ENCODE measurements at regions not wholly inside any gene's neighbourhood (a gene's known extent, or its start where the extent isn't known, plus 50 kb on each side); places are given as distances from the start of the nearest gene placed in this dataset.

DNA sequence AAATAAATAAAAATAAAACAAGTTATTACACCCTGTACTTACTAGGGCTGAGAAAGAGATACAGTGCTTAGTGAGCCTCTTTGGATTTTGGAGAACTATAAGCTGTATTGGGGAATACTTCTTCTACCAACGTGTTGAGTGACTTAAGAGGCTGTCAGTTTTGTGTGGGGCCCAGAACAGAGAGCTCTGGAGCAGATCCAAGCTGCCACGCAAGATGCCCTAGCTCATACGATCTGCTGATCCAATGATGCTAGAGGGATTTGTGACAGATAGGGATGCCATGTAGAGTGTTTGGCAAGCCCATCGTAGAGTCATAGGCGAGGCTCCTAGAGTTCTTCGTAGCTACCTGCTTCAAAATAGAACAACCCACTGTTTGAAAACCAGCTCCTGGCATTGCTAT, 60.3 kb upstream of the KLF3 start:
- TF ChIP-seq, protein P1, sequence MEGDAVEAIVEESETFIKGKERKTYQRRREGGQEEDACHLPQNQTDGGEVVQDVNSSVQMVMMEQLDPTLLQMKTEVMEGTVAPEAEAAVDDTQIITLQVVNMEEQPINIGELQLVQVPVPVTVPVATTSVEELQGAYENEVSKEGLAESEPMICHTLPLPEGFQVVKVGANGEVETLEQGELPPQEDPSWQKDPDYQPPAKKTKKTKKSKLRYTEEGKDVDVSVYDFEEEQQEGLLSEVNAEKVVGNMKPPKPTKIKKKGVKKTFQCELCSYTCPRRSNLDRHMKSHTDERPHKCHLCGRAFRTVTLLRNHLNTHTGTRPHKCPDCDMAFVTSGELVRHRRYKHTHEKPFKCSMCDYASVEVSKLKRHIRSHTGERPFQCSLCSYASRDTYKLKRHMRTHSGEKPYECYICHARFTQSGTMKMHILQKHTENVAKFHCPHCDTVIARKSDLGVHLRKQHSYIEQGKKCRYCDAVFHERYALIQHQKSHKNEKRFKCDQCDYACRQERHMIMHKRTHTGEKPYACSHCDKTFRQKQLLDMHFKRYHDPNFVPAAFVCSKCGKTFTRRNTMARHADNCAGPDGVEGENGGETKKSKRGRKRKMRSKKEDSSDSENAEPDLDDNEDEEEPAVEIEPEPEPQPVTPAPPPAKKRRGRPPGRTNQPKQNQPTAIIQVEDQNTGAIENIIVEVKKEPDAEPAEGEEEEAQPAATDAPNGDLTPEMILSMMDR (IDR thresholded peaks at IDR 0.05; ENCODE audit: insufficient read depth, low read length, severe bottlenecking), result no peak
- Histone ChIP-seq H3K4me3 (ENCODE audit: low read depth, low read length) (no peak overlapping the region), H3K36me3 (ENCODE audit: control insufficient read depth, insufficient read depth, low read length) (no peaks in the 10 kb centered on the region), H3K27me3 (ENCODE audit: control insufficient read depth, insufficient read depth, low read length) (no peaks in the 10 kb centered on the region)
- FAIRE-seq (no peak), DNase-seq (ENCODE audit: low read depth) (no peak)

DNA sequence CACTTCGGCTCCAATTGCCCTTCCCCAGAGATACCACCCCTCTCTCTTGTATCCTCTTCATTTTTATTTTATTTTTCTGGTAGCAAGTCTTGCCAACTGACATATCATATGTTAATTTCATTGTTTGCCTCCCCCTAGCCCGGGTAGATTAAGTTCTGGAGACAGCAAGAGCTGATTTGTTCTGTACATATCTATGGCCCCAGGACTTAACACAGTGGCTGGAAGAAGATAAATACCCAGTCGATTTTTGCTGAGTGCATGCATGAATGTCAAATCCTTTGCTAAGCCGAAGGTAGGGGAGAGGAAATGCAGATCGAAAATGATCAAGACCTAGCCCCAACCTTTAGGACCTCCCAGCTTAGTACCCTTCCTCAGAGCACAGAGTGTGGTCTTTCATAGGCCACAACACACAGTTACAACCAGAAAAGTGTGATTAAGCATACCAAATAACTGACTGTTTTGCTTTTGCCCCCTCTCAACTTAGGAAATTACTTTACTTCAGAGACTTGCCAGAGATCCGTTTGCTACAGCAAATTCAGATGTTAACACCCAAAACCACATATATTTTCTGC, 58.7 kb upstream of the KLF3 start:
- no peak for DNase-seq (ENCODE audit: low read depth)
- FAIRE-seq, result no peak
- H3K27me3 ChIP-seq (ENCODE audit: control insufficient read depth, insufficient read depth, low read length), result no peaks in the 10 kb centered on the region
- TF ChIP-seq, protein P1 (IDR thresholded peaks at IDR 0.05; ENCODE audit: insufficient read depth, low read length, severe bottlenecking), result no peak
- no peak overlapping the region for H3K4me3 ChIP-seq (ENCODE audit: low read depth, low read length)
- H3K36me3 ChIP-seq (ENCODE audit: control insufficient read depth, insufficient read depth, low read length), result no peaks in the 10 kb centered on the region

DNA sequence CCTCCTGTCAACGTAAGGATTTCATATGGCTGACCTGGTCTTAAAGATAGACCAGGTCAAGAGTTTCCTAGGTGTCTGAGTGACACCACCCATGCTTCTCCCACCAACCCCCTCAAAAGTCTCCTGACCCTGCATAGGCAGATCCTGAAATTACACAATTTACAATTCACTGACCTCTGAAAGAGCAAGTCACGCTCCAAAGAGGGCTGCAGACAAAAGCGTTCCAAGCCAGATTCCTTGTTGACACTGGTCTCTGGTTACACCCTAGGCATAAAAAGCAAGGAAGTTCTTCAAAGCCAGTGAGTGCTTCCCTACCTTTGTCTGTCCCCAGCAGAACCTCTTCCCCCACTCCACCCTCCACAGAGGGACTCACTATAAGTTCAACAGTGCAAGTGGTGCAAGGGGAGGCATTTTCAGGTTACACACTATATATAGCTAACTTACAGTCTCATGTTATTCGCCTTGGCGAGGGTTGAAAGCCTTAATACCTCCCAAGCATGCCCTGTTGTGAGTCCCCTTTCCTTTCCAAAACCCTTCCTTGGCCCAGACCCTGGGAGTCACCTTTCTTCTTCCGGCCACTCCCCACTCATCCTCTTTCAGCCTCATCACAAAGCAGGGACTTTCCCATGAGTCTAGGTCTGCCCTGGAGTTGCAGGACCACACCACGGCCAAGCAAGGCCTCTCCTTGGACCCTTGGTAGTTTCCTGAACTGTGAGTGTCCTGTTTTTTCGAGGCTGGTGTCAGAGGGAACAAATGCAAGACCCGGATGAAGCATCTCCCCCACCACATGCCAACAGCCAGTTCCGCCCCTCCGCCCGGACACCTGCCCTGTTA, 58.0 kb upstream of the KLF3 start:
- no peak for FAIRE-seq
- Histone ChIP-seq H3K36me3 (ENCODE audit: control insufficient read depth, insufficient read depth, low read length) (no peaks in the 10 kb centered on the region), H3K27me3 (ENCODE audit: control insufficient read depth, insufficient read depth, low read length) (no peaks in the 10 kb centered on the region), H3K4me3 (ENCODE audit: low read depth, low read length) (no peak overlapping the region)
- peak; percentile 34 for DNase-seq (ENCODE audit: low read depth)
- TF ChIP-seq, protein P1 (IDR thresholded peaks at IDR 0.05; ENCODE audit: insufficient read depth, low read length, severe bottlenecking), result no peak

DNA sequence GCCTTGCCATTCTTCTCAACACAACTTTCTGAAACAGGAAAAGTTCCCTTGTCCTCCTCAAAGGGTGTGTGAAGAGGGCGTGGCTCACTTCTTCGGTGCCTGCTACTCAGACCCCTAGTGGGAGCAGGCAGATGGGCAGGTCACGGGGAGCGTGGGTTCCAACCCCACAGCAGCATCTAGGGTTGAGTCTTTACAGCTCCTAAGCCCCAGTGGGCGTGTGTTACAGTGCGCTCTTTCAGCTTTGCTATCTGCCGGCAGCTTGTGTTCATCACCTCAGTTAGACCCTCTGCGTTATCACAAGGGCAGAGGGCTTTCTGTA, 57.5 kb upstream of the KLF3 start:
- H3K4me3 ChIP-seq (ENCODE audit: low read depth, low read length), result no peak overlapping the region
- no peak for FAIRE-seq

DNA sequence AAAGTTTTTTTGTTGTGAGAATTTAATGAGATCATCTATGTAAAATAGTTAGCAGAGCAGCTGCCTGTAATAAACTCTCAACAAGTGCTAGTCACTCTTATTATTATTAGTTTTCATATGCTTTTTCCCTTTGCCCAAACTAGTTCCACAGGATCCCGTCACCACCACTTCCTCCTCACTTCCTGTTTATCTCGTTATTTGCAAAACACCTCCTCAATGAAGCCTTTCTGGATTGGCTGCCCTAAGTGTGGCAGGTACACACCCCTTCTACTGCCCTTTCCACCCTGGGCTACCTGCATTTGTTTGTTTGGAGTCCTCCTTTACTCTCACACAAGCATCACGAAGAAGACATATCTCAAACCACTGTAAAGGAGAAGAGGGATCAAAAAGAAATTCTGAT, 54.4 kb upstream of the KLF3 start:
- H3K27me3 ChIP-seq (ENCODE audit: control insufficient read depth, insufficient read depth, low read length), result no peaks in the 10 kb centered on the region
- no peak overlapping the region for H3K4me3 ChIP-seq (ENCODE audit: low read depth, low read length)
- no peaks in the 10 kb centered on the region for H3K36me3 ChIP-seq (ENCODE audit: control insufficient read depth, insufficient read depth, low read length)
- TF ChIP-seq, protein P1 (IDR thresholded peaks at IDR 0.05; ENCODE audit: insufficient read depth, low read length, severe bottlenecking), result no peak
- no peak for FAIRE-seq
- DNase-seq (ENCODE audit: low read depth), result peak; percentile 47

More for the DNA sequence above, 57.5 kb upstream of the KLF3 start:
- TF ChIP-seq, protein P1 (IDR thresholded peaks at IDR 0.05; ENCODE audit: insufficient read depth, low read length, severe bottlenecking), result no peak
- DNase-seq (ENCODE audit: low read depth), result no peak
- no peaks in the 10 kb centered on the region for H3K27me3 ChIP-seq (ENCODE audit: control insufficient read depth, insufficient read depth, low read length)
- no peaks in the 10 kb centered on the region for H3K36me3 ChIP-seq (ENCODE audit: control insufficient read depth, insufficient read depth, low read length)
